PFSK-1 (cell line): ENCODE measurements at regions not wholly inside any gene's neighbourhood (a gene's known extent, or its start where the extent isn't known, plus 50 kb on each side); places are given as distances from the start of the nearest gene placed in this dataset.

Experiments used
- FOXP2 ChIP-seq: optimal IDR thresholded peaks from 2 replicates; pipeline ENCODE3; 2011; ENCODE audit warnings: borderline replicate concordance, control low read depth, inconsistent platforms; ENCODE audit not compliant: insufficient read depth; ENCODE audit errors: extremely low read length, extremely low read depth
- POLR2AphosphoS5 ChIP-seq: IDR thresholded peaks from 2 replicates; pipeline ENCODE4 v1.6.1; 2012; ENCODE audit warnings: low read depth, mild to moderate bottlenecking, control low read depth, low read length, moderate library complexity
- REST ChIP-seq, 2 experiments: IDR thresholded peaks; 2 replicates each; pipeline versions ENCODE4 v1.6.1 to v1.8.0; 2011 to 2012; ENCODE audit warnings: low read depth in 2 of 2, low read length in 2 of 2, control low read depth in 1 of 2, inconsistent platforms in 1 of 2, mild to moderate bottlenecking in 1 of 2, moderate library complexity in 1 of 2; ENCODE audit not compliant: insufficient read depth in 1 of 2
- SIN3A ChIP-seq: IDR thresholded peaks from 2 replicates; pipeline ENCODE4 v1.6.1; 2012; ENCODE audit warnings: mild to moderate bottlenecking, low read length, moderate library complexity, borderline replicate concordance; ENCODE audit not compliant: insufficient read depth
- TAF1 ChIP-seq: IDR thresholded peaks from 2 replicates; pipeline ENCODE4 v1.6.1; 2012; ENCODE audit warnings: low read length, control low read depth, borderline replicate concordance; ENCODE audit not compliant: insufficient read depth

DNA sequence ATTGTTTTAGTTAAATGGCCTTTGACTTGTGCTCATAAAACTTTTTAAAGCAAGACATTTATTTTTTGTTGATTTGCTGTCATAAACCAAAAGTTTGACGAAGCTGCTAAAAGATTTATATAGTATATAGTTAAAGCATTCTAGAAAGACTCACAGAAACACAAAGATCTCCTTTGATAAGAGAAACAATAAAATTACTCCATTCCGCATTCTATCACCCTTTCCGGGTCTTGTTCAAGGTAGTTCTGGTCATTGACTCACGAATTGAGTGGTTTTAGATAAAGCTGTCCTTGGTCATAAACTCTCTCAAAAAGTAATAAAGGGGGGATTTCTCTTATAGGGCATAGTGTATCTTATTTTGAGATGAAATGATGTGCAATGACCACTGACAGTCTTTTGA, 1010.5 kb upstream of the NCAM2 start:
- TF ChIP-seq REST (IDR thresholded peaks at IDR 0.05; ENCODE audit: insufficient read depth in 1 of 2, low read depth in 2 of 2, low read length in 2 of 2) (no peak), TAF1 (no peak), POLR2AphosphoS5 (no peak), SIN3A (no peak), FOXP2 (no peak)

GRCh38 chr21:19992540-19992939, 1005.7 kb upstream of the NCAM2 start:
- TF ChIP-seq SIN3A (no peak), REST (IDR thresholded peaks at IDR 0.05; ENCODE audit: insufficient read depth in 1 of 2, low read depth in 2 of 2, low read length in 2 of 2) (no peak), TAF1 (no peak), FOXP2 (no peak), POLR2AphosphoS5 (no peak)

- TF ChIP-seq SIN3A (no peak), REST (IDR thresholded peaks at IDR 0.05; ENCODE audit: insufficient read depth in 1 of 2, low read depth in 2 of 2, low read length in 2 of 2) (no peak), FOXP2 (no peak), TAF1 (no peak), POLR2AphosphoS5 (no peak)
Observed at GRCh38 chr21:19993268-19993667, 1004.9 kb upstream of the NCAM2 start.

GRCh38 chr21:19995253-19995652, 1003.0 kb upstream of the NCAM2 start:
- TF ChIP-seq SIN3A: no peak
- TF ChIP-seq POLR2AphosphoS5: no peak
- no peak for TF ChIP-seq FOXP2
- TF ChIP-seq REST (IDR thresholded peaks at IDR 0.05; ENCODE audit: insufficient read depth in 1 of 2, low read depth in 2 of 2, low read length in 2 of 2): no peak
- TF ChIP-seq TAF1: no peak

GRCh38 chr21:19998453-19998852, 999.8 kb upstream of the NCAM2 start:
- TF ChIP-seq FOXP2: no peak
- no peak for TF ChIP-seq POLR2AphosphoS5
- TF ChIP-seq REST (IDR thresholded peaks at IDR 0.05; ENCODE audit: insufficient read depth in 1 of 2, low read depth in 2 of 2, low read length in 2 of 2): no peak
- no peak for TF ChIP-seq SIN3A
- TF ChIP-seq TAF1: no peak
